ENCODE measurements at regions not wholly inside any gene's neighbourhood (a gene's known extent, or its start where the extent isn't known, plus 50 kb on each side); places are given as distances from the start of the nearest gene placed in this dataset.
"Not testable (repeated sequence)": the region's sequence is repeated elsewhere in the genome, so short reads cannot be mapped to it uniquely, and the experiment has no call there.

GRCh38 chr22:23498811-23499798 lies 81.0 kb downstream of the IGLL1 start:
- Histone ChIP-seq H3K4me1 (ENCODE audit: control insufficient read depth in 1 of 2, insufficient read depth in 2 of 2, low read length in 2 of 2) (no peaks in the 10 kb centered on the region), H3K27ac (ENCODE audit: low read length) (no peak overlapping the region), H3K27me3 (ENCODE audit: low read depth, low read length) (no peaks in the 10 kb centered on the region), H3K4me3 (ENCODE audit: low read depth in 1 of 2, low read length in 2 of 2) (no peak overlapping the region), H3K9me3 (ENCODE audit: control insufficient read depth in 1 of 2, low read length in 2 of 2) (no peaks in the 10 kb centered on the region), H3K36me3 (ENCODE audit: control insufficient read depth in 1 of 2, insufficient read depth in 2 of 2, low read length in 2 of 2) (no peaks in the 10 kb centered on the region)

GRCh38 chr22:23497889-23498288 lies 82.2 kb downstream of the IGLL1 start:
- H3K4me3 ChIP-seq (ENCODE audit: low read depth in 1 of 2, low read length in 2 of 2); H3K4me1 ChIP-seq (ENCODE audit: control insufficient read depth in 1 of 2, insufficient read depth in 2 of 2, low read length in 2 of 2); H3K27me3 ChIP-seq (ENCODE audit: low read depth, low read length); H3K9me3 ChIP-seq (ENCODE audit: control insufficient read depth in 1 of 2, low read length in 2 of 2); H3K36me3 ChIP-seq (ENCODE audit: control insufficient read depth in 1 of 2, insufficient read depth in 2 of 2, low read length in 2 of 2); H3K27ac ChIP-seq (ENCODE audit: low read length): not testable (repeated sequence)

- no peaks in the 10 kb centered on the region for H3K27me3 ChIP-seq (ENCODE audit: low read depth, low read length)
Observed at GRCh38 chr22:23497016-23497885, 82.8 kb downstream of the IGLL1 start.

DNA sequence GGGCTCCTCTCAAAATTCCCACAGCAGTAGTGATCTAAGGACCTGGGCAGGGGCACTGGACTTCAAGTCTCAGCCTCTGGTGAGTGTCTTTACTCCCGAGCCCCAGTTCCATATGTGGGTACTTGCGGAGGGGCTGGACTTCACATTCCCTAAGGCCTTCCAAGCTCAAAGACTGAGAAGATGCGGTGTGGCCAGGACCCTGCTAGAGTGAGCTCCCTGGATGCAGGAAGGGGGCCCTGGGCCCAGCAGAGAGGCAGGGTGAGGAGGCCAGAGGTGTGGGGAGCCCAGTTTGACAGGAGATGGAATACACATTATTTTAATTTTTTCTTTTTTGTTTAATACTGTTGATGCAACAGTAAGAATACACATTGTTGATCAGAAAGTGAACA lies 83.7 kb downstream of the IGLL1 start:
- no peaks in the 10 kb centered on the region for H3K36me3 ChIP-seq (ENCODE audit: control insufficient read depth in 1 of 2, insufficient read depth in 2 of 2, low read length in 2 of 2)
- no peak overlapping the region for H3K27ac ChIP-seq (ENCODE audit: low read length)
- H3K9me3 ChIP-seq (ENCODE audit: control insufficient read depth in 1 of 2, low read length in 2 of 2) = no peaks in the 10 kb centered on the region
- H3K27me3 ChIP-seq (ENCODE audit: low read depth, low read length) = no peaks in the 10 kb centered on the region
- H3K4me1 ChIP-seq (ENCODE audit: control insufficient read depth in 1 of 2, insufficient read depth in 2 of 2, low read length in 2 of 2) = no peaks in the 10 kb centered on the region
- H3K4me3 ChIP-seq (ENCODE audit: low read depth in 1 of 2, low read length in 2 of 2) = no peak overlapping the region

More at GRCh38 chr22:23497016-23497885, 82.8 kb downstream of the IGLL1 start:
- no peaks in the 10 kb centered on the region for H3K9me3 ChIP-seq (ENCODE audit: control insufficient read depth in 1 of 2, low read length in 2 of 2)
- H3K4me1 ChIP-seq (ENCODE audit: control insufficient read depth in 1 of 2, insufficient read depth in 2 of 2, low read length in 2 of 2) = no peaks in the 10 kb centered on the region
- H3K36me3 ChIP-seq (ENCODE audit: control insufficient read depth in 1 of 2, insufficient read depth in 2 of 2, low read length in 2 of 2) = no peaks in the 10 kb centered on the region
- H3K27ac ChIP-seq (ENCODE audit: low read length) = no peak overlapping the region
- H3K4me3 ChIP-seq (ENCODE audit: low read depth in 1 of 2, low read length in 2 of 2) = no peak overlapping the region

DNA sequence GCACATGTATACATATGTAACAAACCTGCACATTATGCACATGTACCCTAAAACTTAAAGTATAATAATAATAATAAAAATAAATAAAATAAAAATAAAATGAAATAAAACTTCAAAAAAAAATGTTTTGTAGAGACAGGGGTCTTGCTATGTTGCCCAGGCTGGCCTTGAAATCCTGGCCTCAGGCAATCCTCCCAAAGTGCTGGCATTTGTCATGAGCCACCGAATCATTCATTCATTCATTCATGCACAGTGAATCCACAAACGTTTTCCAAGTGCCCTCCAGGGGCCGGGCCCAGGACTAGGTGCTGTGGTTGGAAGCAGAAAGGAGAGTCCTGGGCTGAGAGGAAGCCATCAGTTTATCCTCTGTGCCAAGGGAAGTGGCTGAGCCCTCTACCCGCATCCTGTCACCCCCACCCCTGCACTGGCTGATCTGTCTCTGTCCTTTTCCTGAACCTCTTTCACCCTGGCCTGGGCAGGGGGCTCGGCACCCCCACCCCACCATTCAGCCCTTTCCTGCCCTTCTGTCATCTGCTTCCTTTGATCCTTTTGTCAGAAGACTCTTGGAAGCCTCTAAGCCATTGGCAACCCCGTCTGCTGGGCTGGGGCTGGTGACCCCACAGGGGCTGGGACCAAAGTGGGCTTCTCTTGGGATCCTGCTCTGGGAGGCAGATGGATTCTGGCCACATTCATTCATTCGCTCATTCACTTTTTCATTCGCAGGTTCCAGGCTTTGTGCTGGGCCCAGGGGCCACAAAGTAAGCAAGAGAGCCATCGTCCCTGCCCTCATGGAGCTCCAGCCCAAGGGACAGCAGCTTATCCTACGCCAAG lies 84.3 kb downstream of the IGLL1 start:
- Histone ChIP-seq H3K27me3 (ENCODE audit: low read depth, low read length) (no peaks in the 10 kb centered on the region), H3K4me1 (ENCODE audit: control insufficient read depth in 1 of 2, insufficient read depth in 2 of 2, low read length in 2 of 2) (no peaks in the 10 kb centered on the region), H3K27ac (ENCODE audit: low read length) (no peak overlapping the region), H3K9me3 (ENCODE audit: control insufficient read depth in 1 of 2, low read length in 2 of 2) (no peaks in the 10 kb centered on the region), H3K4me3 (ENCODE audit: low read depth in 1 of 2, low read length in 2 of 2) (no peak overlapping the region), H3K36me3 (ENCODE audit: control insufficient read depth in 1 of 2, insufficient read depth in 2 of 2, low read length in 2 of 2) (no peaks in the 10 kb centered on the region)

DNA sequence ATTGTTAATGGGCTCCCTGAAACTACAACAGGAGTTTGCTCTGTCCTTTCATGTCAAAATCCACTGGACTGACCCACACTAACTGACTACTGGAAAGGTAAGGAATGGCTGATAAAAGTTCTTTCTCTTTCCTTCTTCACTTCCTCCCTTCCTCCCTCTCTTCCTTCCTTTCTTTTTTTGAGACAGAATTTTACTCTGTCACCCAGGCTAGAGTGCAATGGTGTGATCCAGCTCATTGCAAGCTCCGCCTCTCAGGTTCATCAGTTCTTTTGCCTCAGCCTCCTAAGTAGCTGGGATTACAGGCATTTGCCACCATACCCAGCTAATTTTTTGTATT lies 85.2 kb downstream of the IGLL1 start:
- Histone ChIP-seq H3K4me1 (ENCODE audit: control insufficient read depth in 1 of 2, insufficient read depth in 2 of 2, low read length in 2 of 2) (no peaks in the 10 kb centered on the region), H3K27me3 (ENCODE audit: low read depth, low read length) (no peaks in the 10 kb centered on the region), H3K9me3 (ENCODE audit: control insufficient read depth in 1 of 2, low read length in 2 of 2) (no peaks in the 10 kb centered on the region), H3K36me3 (ENCODE audit: control insufficient read depth in 1 of 2, insufficient read depth in 2 of 2, low read length in 2 of 2) (no peaks in the 10 kb centered on the region), H3K27ac (ENCODE audit: low read length) (no peak overlapping the region), H3K4me3 (ENCODE audit: low read depth in 1 of 2, low read length in 2 of 2) (no peak overlapping the region)

DNA sequence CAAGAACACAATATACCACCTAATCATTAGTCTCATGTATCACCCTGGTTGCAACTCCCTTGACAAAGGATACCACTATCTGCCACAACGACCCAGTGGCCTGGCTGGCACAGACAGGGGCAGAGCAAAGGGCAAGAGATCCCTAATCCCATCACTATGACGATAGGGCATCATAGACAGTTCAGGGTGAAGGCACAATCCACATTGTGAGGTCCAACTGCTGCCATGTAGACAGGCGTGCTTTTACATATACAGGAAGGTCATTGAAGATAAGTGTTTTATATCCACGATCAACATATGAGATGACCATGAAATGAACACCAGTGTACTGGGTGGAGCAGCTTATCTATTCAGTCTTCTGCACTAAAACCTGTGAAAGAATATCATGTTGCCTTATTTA lies 94.6 kb downstream of the IGLL1 start:
- no peaks in the 10 kb centered on the region for H3K27me3 ChIP-seq (ENCODE audit: low read depth, low read length)
- H3K4me1 ChIP-seq (ENCODE audit: control insufficient read depth in 1 of 2, insufficient read depth in 2 of 2, low read length in 2 of 2) = no peaks in the 10 kb centered on the region
- no peaks in the 10 kb centered on the region for H3K36me3 ChIP-seq (ENCODE audit: control insufficient read depth in 1 of 2, insufficient read depth in 2 of 2, low read length in 2 of 2)
- no peaks in the 10 kb centered on the region for H3K9me3 ChIP-seq (ENCODE audit: control insufficient read depth in 1 of 2, low read length in 2 of 2)
- no peak overlapping the region for H3K27ac ChIP-seq (ENCODE audit: low read length)
- H3K4me3 ChIP-seq (ENCODE audit: low read depth in 1 of 2, low read length in 2 of 2) = no peak overlapping the region

GRCh38 chr22:23484651-23485050 lies 95.4 kb downstream of the IGLL1 start:
- H3K9me3 ChIP-seq (ENCODE audit: control insufficient read depth in 1 of 2, low read length in 2 of 2) = no peaks in the 10 kb centered on the region
- no peaks in the 10 kb centered on the region for H3K36me3 ChIP-seq (ENCODE audit: control insufficient read depth in 1 of 2, insufficient read depth in 2 of 2, low read length in 2 of 2)
- H3K27ac ChIP-seq (ENCODE audit: low read length) = no peak overlapping the region
- no peak overlapping the region for H3K4me3 ChIP-seq (ENCODE audit: low read depth in 1 of 2, low read length in 2 of 2)
- H3K27me3 ChIP-seq (ENCODE audit: low read depth, low read length) = no peaks in the 10 kb centered on the region
- H3K4me1 ChIP-seq (ENCODE audit: control insufficient read depth in 1 of 2, insufficient read depth in 2 of 2, low read length in 2 of 2) = no peaks in the 10 kb centered on the region

- Histone ChIP-seq H3K27ac (ENCODE audit: low read length) (no peak overlapping the region), H3K27me3 (ENCODE audit: low read depth, low read length) (no peaks in the 10 kb centered on the region), H3K4me3 (ENCODE audit: low read depth in 1 of 2, low read length in 2 of 2) (no peak overlapping the region), H3K4me1 (ENCODE audit: control insufficient read depth in 1 of 2, insufficient read depth in 2 of 2, low read length in 2 of 2) (no peaks in the 10 kb centered on the region), H3K9me3 (ENCODE audit: control insufficient read depth in 1 of 2, low read length in 2 of 2) (no peaks in the 10 kb centered on the region), H3K36me3 (ENCODE audit: control insufficient read depth in 1 of 2, insufficient read depth in 2 of 2, low read length in 2 of 2) (no peaks in the 10 kb centered on the region)
Observed at GRCh38 chr22:23481369-23481768, 98.7 kb downstream of the IGLL1 start.

- Histone ChIP-seq H3K36me3 (ENCODE audit: control insufficient read depth in 1 of 2, insufficient read depth in 2 of 2, low read length in 2 of 2) (no peaks in the 10 kb centered on the region), H3K4me3 (ENCODE audit: low read depth in 1 of 2, low read length in 2 of 2) (no peak overlapping the region), H3K9me3 (ENCODE audit: control insufficient read depth in 1 of 2, low read length in 2 of 2) (no peaks in the 10 kb centered on the region), H3K27me3 (ENCODE audit: low read depth, low read length) (no peaks in the 10 kb centered on the region), H3K27ac (ENCODE audit: low read length) (no peak overlapping the region), H3K4me1 (ENCODE audit: control insufficient read depth in 1 of 2, insufficient read depth in 2 of 2, low read length in 2 of 2) (no peaks in the 10 kb centered on the region)
Observed at GRCh38 chr22:23478175-23478574, 101.9 kb downstream of the IGLL1 start.

DNA sequence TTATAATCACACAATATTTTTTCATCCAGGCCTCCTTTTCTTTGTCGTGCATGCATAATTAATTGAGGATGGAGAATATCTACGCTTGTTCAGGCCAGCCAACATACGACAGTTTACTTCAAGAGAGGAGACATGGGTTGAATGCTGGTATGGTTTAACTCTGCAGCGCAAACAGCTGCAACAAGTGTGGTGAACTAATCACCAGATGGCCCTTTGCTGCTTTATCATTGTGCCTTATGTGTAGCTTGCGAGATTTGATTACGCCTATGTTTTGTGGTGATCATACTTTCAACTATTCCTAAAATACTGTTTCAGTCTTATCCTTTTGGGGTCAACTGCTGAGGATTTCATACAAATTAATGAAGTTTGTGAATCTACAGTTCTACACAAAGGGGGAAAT lies 105.6 kb downstream of the IGLL1 start:
- H3K27ac ChIP-seq (ENCODE audit: low read length); H3K4me1 ChIP-seq (ENCODE audit: control insufficient read depth in 1 of 2, insufficient read depth in 2 of 2, low read length in 2 of 2); H3K36me3 ChIP-seq (ENCODE audit: control insufficient read depth in 1 of 2, insufficient read depth in 2 of 2, low read length in 2 of 2); H3K4me3 ChIP-seq (ENCODE audit: low read depth in 1 of 2, low read length in 2 of 2); H3K27me3 ChIP-seq (ENCODE audit: low read depth, low read length); H3K9me3 ChIP-seq (ENCODE audit: control insufficient read depth in 1 of 2, low read length in 2 of 2): not testable (repeated sequence)
